Muscle of arm (tissue), 1 donor: ENCODE measurements at regions not wholly inside any gene's neighbourhood (a gene's known extent, or its start where the extent isn't known, plus 50 kb on each side); places are given as distances from the start of the nearest gene placed in this dataset.

Experiments
- DNase-seq: peaks from one replicate; pipeline ENCODE4 v3.0.0-alpha.2; 2013

DNA sequence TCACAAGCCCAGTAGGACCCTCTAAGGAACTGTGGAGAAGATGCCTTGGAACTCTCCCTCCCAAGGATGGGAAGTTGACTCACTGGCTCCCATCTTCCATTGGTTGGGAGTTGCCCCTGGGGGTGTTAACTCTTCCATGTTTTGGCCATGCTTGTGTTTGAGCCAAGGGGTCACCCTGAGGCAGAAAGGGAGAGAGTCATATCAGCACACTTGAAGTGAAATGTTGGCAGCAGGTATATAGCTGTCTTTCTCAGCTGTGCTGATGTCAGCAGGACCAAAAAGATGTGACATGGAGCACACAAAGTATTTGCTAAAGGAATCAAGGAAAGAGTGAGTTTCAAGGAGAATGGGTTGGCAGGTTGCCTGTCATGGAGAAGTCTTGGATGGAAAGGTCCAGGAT lies 359.4 kb downstream of the RPS24 start:
- no peak for DNase-seq

- no peak for DNase-seq
Observed at GRCh38 chr10:78394047-78394446, 360.4 kb downstream of the RPS24 start.

GRCh38 chr10:78395162-78395561 lies 361.5 kb downstream of the RPS24 start:
- no peak for DNase-seq

DNA sequence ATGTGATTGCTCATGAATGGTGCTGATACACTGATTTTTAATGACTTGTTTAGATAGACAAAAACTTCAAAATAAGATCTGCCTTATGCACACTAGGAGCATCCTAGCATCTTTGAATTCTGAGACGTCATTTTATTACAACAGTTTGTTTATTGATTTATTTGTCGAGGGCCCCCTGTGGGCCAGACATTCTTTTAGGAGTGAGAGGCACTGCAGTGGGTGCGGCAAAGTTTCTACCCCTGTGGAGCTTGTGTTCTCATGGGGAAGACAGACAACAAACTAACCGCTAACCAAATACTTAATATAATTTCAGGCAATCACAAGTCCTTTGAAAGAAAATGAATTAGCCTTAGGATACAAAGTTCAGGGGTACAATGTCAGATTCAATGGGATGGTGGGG lies 363.1 kb downstream of the RPS24 start:
- DNase-seq: no peak

DNA sequence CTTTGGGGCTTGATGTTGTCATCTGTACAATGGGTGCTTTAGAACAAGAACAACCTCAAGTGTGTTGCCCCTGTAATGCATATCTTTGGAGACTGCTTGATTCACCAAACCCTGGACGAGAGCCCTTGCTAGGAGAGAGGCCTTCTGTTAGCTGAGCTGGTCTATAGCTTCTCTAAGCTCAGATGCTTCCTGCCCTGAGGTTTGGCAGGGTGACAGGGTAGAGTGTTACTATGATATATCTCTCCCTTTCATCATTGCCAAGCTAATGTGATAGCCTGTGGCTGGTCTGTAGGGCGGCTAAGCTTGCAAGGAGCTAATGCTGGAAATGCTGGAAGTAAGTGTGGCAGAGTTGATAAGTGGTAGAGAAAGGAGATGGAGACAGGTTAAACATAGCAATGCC lies 364.1 kb downstream of the RPS24 start:
- no peak for DNase-seq

DNA sequence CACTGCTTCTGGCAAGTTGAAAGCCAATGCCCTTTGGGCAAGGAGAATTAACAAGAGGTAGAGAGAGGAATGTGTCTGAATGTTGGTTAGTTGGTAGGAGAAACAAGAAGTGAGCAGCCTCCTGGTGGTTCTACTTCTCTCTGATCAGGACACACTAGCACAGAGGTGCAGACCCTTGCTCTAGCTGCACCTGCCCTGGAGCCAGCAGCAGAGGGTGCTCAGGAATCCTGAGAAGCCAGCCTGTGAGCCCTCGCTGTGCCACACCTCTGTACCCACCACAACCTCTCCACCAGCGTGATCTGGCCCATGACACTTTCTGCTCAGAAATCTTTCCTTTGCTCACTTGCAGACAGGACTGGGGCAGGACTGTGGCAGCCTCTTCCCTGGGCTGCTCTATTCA lies 364.7 kb downstream of the RPS24 start:
- no peak for DNase-seq

DNA sequence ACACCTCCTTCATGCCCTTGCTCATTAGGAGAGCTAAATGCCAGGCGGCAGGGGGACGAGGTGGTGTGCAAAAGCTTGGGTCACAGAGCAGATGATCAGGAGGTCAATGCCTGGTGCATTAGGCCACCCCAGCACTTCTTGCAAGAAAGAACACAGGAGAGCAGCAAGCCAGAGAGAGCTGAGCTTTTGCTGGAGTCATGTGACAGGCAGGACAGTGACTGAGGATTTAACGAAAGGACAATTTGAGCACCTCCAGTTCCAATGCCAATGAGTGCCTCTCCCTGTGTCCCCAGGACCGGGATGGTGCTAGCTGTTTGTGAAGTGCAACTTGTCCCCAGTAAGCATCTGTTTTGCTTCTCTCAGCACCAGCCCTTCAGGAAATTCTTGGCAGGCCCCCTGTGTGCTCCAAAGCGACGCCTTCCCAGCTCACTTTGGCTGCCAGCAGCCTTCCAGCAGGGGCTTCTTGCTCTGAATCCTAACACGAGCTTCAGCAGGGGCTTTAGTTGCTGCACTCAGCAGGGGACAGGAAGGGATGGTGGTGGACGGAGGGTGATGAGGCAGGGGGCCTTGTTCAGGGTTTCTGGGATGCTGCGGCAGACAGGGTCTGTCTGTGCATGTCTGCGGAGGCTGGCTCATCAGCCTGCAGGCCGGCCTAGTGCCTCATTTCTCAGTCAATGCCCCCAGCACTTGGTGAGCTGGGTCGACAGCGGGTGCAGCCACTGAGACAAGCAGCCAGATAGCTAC lies 368.1 kb downstream of the RPS24 start:
- peak; percentile 37 for DNase-seq

DNA sequence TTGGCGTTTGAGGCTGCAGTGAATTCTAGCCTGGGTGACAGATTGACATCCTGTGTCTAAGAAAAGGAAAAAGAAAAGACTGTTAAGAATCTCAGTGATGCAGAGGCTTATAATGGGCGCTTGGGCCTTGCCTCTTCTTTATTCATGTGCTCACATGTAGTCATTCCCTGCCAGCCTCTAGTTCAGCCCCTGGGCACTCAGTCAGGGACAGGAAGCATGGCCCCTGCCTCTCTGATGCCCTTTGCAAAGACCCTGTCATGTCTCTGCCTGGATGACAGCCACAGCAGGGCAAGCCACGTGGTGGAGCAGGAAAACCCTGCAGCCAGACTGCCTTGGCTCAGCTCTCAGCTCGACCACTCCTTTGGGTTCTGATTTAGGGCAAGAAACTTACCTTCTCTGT lies 368.9 kb downstream of the RPS24 start:
- DNase-seq: no peak

- DNase-seq: no peak
Observed at GRCh38 chr10:78403781-78404180, 370.1 kb downstream of the RPS24 start.

DNA sequence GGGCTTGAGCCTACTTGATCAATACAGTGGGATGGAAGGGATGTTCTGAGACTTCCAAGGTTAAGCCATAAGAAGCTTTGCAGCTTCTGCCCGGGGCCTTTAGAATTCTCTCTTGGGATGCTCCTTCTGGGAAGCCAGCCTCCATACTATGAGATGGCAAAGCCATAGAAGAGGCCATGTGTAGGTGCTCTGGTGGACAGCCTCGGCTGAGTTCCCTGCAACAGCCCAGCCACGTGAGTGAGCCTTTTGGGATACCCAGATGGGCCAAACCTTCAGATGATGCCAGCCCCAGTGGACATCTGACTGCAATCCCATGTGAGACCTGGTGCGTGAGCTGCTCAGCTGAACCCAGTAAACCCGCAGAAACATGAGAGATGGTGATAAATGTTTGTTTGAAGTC lies 370.6 kb downstream of the RPS24 start:
- DNase-seq: no peak

- DNase-seq: no peak
Observed at GRCh38 chr10:78405231-78405630, 371.6 kb downstream of the RPS24 start.

DNA sequence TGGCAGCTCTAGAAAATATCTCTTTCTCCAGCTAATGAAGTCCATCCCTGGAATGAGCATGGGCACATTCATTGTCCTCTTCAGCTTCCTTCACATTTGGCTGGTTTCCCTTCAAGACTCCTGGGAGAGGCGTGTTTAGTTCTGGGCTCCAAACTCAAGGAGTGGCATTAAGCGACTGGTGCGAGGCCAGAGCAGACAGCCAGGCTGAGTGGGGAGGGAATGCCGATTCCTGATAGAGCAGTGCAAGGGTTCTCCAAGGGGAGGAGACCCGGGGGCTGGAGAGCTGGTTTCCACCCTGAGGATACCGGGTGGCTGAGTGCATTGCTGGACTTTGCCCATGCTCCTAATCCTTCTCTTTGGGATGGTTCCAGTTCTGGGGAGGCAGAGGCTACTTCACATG lies 372.1 kb downstream of the RPS24 start:
- DNase-seq: no peak

DNA sequence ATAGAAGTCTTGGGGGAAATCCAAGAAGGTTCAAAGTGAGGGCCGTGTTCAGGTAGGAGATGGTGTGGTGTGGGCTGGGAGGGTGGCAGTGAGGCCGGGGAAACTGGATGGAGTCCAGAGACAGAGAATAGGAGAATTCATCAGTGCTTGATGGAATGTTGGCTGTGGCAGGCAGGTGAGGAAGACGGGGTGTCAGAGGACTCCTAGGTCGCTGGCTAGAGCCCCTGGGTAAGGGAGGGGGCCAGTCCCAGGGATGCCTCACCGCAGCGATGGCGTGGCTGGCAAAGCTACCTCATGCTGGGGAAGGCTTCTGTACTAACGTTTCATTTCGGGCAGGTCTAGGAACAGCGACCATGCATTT lies 373.0 kb downstream of the RPS24 start:
- no peak for DNase-seq

DNA sequence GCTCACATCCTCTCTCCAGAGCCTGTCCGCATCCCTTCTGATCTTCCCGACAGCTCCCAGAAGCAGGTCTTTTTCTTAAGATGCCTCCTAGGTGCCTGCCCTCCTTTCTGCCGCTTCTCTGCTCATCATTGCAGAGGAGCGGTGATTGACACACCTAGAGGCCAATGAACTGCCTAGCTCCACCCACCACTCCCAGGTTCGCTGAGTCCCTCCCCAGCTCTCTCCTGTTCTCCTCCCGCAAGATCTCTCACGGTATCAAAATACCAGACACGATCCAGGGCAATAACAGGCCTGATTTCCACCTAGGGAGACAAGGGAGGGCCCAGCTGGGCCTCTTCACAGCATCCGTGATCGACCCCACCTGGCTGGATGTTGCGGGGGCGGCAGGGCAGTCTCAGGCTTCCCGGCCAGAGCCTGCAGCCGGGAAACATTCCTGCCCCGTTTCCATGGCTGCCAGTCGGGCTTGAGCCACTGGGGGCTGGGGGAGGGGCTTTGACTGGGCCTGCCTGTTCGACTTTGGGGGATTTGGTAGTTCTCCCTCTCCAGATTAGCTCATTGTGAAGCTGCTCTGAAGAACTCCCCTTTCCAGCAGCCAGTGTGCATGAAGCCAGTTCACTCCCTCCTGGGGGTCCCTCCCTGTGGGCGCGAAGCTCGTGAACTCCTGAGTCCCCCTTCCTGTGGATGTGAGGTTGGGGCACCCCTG lies 373.5 kb downstream of the RPS24 start:
- DNase-seq: peak; percentile 82

DNA sequence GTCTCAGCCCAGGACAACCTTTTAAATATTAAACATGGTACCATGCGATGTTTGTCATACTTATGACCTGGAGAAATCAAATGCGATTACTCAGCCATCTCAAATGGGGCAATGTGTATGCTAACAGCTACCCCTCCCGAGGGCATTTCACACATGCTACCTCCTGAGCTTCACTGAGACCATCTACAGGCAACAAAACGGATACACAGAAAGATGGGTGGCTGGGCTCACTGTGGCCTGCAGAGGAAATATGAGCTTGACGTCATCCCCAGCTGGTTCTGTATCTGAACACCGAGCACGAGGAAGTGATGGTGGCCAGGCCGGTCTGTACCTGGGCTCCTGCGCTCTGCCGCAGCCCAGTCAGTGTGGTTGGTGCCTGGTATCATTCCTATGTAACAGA lies 374.3 kb downstream of the RPS24 start:
- DNase-seq: no peak

DNA sequence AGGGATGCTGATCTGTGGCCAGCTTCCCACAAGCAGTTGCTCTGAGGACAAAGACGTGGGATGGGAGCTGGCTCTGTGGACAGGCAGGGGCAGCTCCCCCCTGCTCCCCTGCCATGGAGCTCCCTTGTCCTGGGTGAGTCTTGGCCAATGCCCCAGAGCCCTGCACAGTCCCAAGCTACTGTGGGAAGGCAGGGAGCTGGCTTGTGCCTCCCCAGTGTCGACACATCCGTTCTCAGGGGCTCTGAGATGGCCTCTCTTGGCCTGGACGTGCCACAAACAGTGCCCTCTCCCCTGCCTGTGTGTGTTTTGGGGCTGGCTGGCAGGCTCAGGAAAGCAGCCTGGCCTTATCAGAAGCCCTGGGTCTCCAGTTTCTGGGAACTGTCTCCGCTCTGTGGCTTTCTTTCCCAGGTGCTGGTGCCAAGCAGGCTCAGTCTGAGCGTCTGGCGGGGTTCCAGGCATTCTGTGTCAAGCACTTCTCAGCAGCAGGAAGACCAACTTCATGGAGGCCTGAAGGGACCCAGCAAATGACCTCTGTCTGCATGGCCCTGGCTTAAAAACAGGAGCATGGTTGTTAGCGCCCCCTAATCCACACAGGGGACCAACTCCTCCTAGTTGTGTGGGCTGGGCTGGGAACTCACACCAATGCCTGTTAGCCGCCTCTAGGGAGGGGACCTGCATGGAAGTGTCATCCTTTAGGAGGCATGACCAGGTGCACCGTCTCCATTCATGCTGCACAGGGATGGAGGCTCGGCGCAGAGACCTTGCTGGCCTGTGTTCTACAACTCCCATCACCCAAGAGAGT lies 375.2 kb downstream of the RPS24 start:
- peak; percentile 28 for DNase-seq

- no peak for DNase-seq
Observed at GRCh38 chr10:78410046-78410965, 376.6 kb downstream of the RPS24 start.

- no peak for DNase-seq
Observed at GRCh38 chr10:78411716-78412115, 378.1 kb downstream of the RPS24 start.

DNA sequence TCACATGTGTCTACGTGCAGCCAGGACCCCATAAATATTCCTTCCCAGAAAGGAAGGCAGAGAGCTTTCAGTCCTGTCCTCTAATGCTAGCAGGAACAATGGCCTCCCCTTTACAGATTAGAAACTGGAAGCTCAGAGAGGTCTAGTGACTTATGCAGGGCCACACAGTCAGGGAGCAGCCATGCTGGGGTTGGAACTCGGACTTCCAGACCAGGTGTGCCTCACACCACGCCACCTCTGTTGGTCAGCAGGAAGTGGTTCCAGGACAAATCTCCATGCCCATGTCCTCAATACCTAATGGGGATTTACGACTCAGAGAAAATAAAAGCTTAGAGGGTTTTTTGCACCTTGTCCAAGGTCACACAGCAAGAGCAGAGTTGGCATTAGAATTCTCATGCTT lies 378.9 kb downstream of the RPS24 start:
- no peak for DNase-seq

- no peak for DNase-seq
Observed at GRCh38 chr10:78413076-78414055, 379.7 kb downstream of the RPS24 start.

GRCh38 chr10:78414380-78414779 lies 380.7 kb downstream of the RPS24 start:
- no peak for DNase-seq
